HG03108 (cell line): ENCODE measurements at regions not wholly inside any gene's neighbourhood (a gene's known extent, or its start where the extent isn't known, plus 50 kb on each side); places are given as distances from the start of the nearest gene placed in this dataset.
"Not testable (repeated sequence)": the region's sequence is repeated elsewhere in the genome, so short reads cannot be mapped to it uniquely, and the experiment has no call there.

Source experiments
- ATAC-seq: cut with Tn5 transposase; IDR thresholded peaks from one replicate; pipeline ENCODE4 v1.9.1; 2021; ENCODE audit warnings: moderate library complexity; ENCODE audit not compliant: unreplicated experiment

DNA sequence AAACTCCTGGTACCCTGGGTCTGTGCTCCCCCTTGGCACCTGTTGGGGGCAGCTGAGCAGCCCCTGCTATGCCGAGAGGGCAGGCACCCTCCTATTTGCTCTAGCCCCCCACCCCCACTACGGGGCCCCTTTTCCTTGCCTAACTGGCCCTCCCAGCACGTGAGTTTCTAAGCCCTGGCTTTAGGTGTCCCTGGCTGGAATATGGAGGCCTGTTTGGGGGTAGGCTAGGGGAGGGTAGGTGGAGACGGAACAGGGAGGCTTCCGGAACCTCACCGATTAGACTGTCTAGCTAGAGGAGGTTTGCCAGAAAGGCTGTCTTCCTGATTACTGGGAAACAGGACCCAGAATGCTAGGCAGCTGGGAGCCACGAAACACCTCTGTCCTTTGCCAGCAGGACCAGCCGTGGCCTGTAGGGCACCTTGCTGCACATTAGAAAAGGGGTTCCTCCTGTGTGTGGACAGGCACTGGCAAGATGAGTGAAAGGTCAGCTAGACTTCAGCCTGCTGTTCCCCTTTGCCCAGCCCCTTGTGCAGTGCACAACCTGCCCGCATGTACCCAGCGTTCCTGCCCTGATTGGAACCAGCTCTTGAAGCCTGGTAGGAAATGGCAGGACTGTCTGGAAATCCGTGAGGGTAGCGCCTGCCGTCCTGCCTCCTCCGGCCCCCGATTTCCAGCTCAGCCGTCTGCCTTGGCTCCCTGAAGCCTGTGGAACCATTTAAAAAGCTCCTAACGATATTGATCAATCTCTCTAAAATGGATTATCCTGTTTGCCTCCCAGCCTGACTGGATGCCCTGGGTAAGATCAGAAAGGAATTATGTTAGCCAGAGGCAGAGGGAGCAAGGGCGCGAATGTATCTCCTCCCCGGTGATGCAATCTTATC lies 83.4 kb upstream of the GSE1 start:
- no peak for ATAC-seq

DNA sequence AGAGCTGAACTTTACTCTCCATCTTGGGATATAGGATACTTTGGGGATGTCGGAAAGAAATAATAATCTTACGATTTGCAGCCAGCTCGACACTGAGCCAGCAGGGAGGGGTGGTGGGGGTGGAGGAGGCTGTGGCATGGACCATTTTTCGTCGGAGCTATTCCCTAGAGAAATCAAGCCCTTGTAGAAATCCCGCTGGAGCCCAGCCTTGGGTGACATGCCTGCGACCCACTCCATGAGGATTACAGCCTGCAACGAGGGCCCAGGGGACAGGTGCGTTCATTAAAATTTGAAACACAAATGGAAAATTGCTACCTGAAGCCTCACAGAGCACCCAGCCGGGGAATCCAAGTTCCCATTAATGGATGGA lies 82.8 kb upstream of the GSE1 start:
- ATAC-seq, result no peak

- no peak for ATAC-seq
Measured at GRCh38 chr16:85531516-85531915, 81.6 kb upstream of the GSE1 start.

DNA sequence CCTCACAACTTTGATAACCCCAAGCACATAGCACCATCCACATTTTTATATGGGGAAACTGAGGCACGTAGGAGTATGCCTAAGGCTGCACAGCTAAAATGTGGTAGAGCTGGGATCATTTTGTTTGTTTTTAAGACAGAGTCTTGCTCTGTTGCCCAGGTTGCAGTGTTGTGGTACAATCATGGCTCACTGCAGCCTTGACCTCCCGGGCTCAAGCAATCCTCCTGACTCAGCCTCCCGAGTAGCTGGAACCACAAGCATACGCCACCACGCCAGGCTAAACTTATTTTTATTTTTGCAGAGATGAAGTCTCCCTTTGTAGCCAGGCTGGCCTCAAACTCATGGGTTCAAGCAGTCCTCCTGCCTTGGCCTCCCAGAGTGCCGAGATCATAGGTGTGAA lies 81.0 kb upstream of the GSE1 start:
- ATAC-seq, result no peak

- not testable (repeated sequence) for ATAC-seq
Measured at GRCh38 chr16:85533593-85533992, 79.5 kb upstream of the GSE1 start.

GRCh38 chr16:85534536-85535351 lies 78.4 kb upstream of the GSE1 start:
- ATAC-seq, result no peak

DNA sequence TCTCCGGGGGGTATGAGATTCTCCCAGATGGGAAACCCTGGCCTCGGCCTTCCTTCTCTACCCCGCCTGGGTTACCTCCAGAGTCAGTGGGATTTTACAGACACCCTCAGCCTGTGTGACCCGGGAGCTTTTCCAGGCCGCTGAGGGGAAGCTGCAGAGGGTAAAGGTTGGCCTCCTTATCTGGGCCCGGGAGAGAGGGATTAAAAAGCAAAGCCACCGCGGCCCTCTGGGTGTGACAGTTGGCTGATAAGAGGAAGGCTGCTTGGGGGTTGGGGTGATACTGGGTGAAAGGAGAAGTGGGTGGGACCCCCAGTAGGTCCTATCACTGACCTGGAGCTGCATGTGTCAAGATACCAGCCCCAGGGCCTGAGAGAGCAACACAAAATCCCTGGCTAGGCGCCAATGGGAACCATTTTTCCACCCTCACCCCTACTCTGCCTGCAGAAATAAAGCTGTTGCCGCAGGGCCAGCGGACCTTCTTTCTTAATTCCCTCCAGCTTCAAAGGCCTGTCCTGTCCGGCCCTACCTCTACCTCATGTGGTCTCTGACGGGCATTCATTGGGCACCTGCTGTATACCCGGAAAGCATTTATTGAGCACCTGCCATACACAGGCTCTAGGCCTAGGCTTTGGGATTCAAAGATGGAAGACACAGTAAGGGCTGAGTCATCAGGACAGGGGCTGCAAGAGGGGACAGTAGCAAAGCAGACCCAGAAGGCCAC lies 77.6 kb upstream of the GSE1 start:
- no peak for ATAC-seq

DNA sequence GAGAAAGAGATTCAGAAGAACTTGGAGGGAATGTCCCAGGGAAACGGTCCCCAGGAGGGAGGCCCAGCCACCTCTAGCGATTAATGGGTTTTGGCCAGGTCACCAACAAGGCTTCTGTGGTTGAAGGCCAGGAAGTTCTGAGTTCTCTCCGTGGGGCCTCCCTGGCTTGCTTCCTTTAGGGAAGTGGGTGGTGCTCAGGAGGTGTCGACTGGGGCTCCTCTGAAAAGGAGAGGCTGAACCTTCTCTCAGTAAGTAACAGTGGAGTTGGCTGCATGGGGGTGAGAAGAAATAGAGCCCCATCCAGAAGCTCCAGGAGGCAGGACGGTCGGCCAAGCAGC lies 77.1 kb upstream of the GSE1 start:
- ATAC-seq, result no peak

GRCh38 chr16:85536411-85537330 lies 76.5 kb upstream of the GSE1 start:
- ATAC-seq, result no peak

GRCh38 chr16:85537331-85537788 lies 75.8 kb upstream of the GSE1 start:
- ATAC-seq, result no peak

DNA sequence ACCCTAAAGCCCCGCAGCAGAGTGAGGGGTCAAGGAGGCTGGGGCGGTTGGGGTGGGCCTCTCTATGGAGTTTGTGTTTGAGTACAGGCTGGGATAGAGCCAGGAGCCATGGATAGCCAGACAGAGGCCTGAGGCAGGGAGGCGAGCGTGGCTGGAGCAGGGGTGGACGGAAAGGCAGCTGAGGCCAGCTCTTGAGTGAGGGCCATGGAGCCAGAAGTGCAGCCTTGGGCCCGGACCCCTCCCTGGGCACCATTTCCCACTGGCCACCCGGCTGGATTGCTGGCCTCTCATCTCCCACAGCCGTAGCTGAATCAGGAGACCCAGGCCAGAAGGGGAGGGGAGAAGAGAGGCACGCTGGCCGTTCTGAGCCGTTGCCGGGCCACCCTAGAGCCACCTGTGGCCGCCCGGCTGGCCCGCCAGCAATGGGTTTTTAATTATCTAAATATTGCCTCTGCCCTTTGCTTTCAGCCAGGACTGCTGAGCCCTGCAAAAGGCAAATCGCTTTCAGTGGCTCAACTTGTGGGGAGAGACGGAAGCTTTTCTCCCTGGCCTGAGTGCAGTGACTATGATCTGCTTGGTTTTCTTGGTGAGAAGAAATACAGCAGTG lies 75.2 kb upstream of the GSE1 start:
- no peak for ATAC-seq

DNA sequence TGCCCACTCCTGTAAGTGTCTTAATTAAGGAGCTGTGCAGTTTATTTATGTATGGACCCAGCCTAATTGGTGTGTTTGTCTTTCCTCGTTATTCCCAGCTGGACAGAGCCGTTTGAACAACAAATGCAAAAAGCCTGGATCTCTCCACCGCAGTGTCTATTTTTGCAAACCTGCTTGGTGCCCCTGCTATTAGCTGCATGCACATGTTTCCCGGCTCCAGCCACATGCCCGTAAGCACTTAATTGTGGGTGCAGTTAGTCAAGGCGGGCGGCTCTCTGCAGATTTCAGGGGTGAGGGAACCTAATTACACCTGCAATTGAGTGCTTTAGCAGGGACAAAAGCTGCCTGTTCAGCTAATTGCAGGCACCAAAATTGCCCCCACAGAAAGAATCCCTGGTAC lies 74.0 kb upstream of the GSE1 start:
- no peak for ATAC-seq

DNA sequence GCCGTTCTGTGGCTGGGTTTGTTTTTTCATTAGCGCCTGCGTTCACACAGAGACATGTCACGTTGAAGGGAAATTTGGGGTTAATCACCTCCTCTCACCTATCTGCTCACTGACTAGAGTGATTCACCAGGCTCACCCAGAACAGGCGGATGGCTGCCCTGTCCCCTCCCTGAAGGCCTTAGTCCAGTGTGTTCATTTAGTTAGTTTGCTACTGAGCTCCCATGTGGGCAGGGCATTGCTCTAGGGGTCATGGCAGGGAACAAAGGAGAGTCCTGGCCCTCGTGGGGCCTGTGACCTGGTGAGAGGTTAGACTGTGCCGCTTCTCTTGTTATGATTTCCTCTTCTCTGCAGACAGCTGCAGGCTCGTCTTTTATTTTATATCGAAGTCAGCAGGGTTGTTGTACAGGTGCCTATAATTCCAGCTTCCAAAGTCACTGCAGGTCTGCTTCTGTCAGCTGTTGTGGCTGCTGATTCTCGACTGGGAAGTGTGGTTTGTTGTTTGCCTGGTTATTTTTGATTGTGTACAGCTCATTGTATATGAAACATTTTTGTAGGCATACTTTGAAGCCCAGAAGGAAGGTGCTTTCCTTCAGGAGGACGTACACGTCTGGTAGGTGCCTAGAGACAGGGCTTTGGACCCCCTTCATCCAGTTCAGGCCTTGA lies 73.4 kb upstream of the GSE1 start:
- ATAC-seq, result no peak

DNA sequence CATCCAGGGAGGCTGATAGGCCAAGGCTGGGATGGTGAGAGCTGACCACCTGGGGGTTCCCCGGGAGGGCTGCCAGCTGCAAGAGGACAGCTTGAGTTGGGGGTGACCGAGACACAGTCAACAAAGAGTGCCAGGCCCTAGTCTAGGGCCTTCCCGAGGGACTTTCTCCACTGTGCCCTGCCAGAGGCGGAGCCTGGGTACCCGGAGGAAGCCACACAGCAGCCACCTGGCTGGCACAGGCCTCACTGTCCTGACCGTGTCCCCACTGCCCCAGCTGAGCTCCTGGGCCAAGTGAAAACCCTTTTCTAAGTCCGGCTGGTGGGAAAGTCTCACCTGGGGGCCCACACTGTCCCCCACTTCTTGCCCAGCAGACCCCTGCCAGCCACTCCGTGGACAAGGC lies 71.9 kb upstream of the GSE1 start:
- no peak for ATAC-seq

DNA sequence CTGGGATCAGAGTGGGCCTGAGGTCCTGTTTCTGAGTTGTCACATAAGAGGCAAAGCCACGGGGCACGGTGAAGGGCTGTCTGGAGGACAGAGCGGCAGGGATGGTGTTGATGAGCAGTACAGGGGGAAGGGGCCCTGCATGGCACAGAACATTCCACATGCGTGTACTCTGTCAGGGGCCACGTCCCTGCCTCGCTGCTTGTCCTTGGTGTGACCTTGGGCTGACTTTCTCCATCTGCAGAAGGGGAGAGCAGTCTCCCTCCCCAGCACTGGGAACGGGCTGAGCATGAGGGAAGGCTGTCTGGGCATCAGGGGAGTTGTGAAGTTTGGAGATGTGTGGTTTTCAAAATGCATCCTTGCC lies 71.5 kb upstream of the GSE1 start:
- no peak for ATAC-seq

DNA sequence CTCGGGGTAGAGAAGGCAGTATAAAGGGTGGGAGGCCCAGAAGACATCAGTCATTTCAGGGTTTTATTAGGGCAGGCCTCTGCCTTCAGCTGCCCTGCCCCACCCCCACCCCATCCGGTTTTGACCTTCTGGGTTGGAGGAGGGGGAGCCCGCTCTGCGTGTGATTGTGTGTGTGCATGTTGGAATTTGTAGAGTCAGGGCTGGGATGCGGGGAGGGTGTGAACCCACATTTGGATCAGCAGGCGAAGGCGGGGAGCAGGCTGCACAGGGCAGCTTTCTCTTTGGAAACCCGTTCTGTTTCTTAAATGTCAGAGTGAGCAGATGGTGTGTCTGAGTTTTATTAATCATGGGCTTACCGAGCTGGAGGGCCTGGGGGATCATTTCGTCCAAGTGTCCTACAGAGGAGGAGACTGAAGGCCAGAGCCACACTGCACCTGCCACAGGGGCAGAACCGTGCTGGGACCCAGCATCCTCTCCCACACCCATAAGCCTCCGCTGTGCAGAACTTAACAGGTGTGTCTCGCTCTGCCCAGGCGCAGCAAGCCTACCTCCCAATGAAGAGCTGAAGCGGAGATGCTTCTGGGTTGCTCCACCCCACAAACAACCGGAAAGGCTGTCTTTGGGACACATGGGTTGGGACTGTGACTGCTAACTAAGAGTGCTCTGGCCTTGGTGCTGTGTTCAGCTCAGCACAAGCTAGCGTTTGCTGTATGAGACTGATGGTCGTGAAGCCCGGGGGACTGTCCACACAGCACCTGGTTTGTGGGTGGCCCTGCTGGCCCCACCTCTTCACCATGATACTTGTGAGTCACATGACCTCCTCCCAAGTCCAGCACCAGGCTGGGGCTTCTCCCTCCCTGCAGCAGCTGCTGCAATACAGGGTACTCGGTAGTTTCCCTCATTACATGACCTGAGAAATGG lies 70.9 kb upstream of the GSE1 start:
- no peak for ATAC-seq

DNA sequence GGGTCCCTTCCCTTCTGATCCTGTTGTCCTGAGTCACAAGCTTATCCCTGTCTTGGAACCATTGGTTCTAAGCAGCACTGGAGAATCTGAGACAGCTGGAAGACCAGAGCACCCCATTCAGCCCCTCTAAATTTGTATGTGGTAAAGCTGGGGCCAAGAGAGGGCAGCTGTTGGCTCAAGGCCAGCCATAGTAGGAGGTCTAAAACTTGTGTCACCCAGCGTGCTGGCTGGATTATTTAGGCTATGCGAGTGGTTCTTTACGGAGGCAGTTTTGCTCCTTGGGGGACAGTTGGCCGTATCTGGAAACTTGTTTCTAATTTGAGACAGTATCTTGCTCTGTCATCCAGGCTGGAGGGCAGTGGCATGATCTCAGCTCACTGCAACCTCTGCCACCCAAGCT lies 69.6 kb upstream of the GSE1 start:
- no peak for ATAC-seq

DNA sequence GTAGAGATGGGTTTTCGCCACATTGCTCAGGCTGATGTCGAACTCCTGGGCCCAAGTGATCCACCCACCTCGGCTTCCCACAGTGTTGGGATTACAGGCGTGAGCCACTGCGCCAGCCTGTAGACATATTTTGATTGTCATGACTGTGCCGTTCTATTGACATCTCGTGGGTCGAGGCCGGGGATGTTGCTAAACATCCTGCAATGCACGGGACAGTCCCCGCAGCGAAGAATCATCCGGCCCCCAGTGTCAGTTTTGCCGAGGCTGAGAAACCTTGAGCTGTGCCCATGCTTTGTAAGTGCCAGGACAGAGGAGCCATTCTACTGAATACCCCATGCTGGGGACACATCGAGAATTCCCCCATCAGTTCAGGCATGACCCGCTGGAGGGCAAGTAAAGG lies 69.1 kb upstream of the GSE1 start:
- no peak for ATAC-seq

DNA sequence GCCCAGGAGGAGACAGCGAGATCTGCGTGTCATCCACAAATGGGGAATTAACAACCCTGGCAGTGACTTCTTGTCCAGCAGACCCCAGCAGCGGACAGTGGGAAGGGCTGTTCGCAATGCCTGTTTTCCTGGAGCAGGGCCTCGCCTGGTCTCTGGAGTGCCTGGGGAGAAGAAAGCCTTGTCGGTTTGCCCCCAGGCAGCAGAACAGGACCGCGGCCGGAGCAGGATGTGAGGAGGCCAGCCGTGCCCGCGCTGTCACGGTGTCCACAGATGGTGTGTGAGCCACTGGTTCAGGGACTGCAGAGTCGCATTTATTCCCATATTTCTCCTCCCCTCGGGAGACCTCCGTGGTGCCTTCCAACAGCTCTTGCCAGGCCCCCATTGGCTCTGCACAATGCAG lies 68.5 kb upstream of the GSE1 start:
- no peak for ATAC-seq
